T-helper 17 cell (primary cell): ENCODE measurements at regions not wholly inside any gene's neighbourhood (a gene's known extent, or its start where the extent isn't known, plus 50 kb on each side); places are given as distances from the start of the nearest gene placed in this dataset.
A peak's percentile ranks its signal among the peaks of the same experiment; 100 is the strongest.
"Not testable (repeated sequence)": the region's sequence is repeated elsewhere in the genome, so short reads cannot be mapped to it uniquely, and the experiment has no call there.

Experiments
- ATAC-seq: fragments of 150-1000 bp; cut with Tn5 transposase; 2 replicates; pipeline ENCODE4 v1.10.0; 2021; ENCODE audit warnings: mild to moderate bottlenecking, moderate library complexity
- DNase-seq, 3 donors: peaks; one replicate each; pipeline versions ENCODE4 v3.0.0 to v3.0.0-alpha.2; 2020 to 2021
- H3K9me3 ChIP-seq: one replicate; pipeline ENCODE4 v1.7.0; 2013; ENCODE audit warnings: low read length, mild to moderate bottlenecking; ENCODE audit not compliant: control insufficient read depth, poor library complexity, severe bottlenecking
- H3K27ac Mint-ChIP-seq: one replicate; pipeline ENCODE4 v1.8.0; 2022; ENCODE audit warnings: mild to moderate bottlenecking, moderate library complexity, mixed read lengths
- H3K27me3 Mint-ChIP-seq: one replicate; pipeline ENCODE4 v1.8.0; 2022; ENCODE audit warnings: mixed read lengths
- H3K36me3 Mint-ChIP-seq: one replicate; pipeline ENCODE4 v1.8.0; 2022; ENCODE audit warnings: low read depth, mixed read lengths
- H3K4me1 Mint-ChIP-seq: one replicate; pipeline ENCODE4 v1.8.0; 2022; ENCODE audit warnings: mild to moderate bottlenecking, mixed read lengths
- H3K4me3 Mint-ChIP-seq: one replicate; pipeline ENCODE4 v1.8.0; 2022; ENCODE audit warnings: mild to moderate bottlenecking, moderate library complexity, mixed read lengths

- no peaks in the 10 kb centered on the region for H3K27me3 Mint-ChIP-seq
- ATAC-seq (no peak), DNase-seq (no peak)
- no peaks in the 10 kb centered on the region for H3K36me3 Mint-ChIP-seq
- no peaks in the 10 kb centered on the region for H3K9me3 ChIP-seq
- no peak overlapping the region for H3K4me3 Mint-ChIP-seq
- H3K4me1 Mint-ChIP-seq, result peaks cover 3% of the 10 kb centered on the region
- no peak overlapping the region for H3K27ac Mint-ChIP-seq
Observed at GRCh38 chr1:67482733-67483482, 52.7 kb upstream of the SERBP1 start.

- H3K27me3 Mint-ChIP-seq, result no peaks in the 10 kb centered on the region
- H3K9me3 ChIP-seq, result no peaks in the 10 kb centered on the region
- H3K36me3 Mint-ChIP-seq, result no peaks in the 10 kb centered on the region
- H3K4me3 Mint-ChIP-seq, result no peak overlapping the region
- ATAC-seq, result no peak
- no peaks in the 10 kb centered on the region for H3K4me1 Mint-ChIP-seq
- H3K27ac Mint-ChIP-seq, result no peak overlapping the region
- no peak for DNase-seq
Observed at GRCh38 chr1:67484492-67484891, 54.3 kb upstream of the SERBP1 start.

- Mint-ChIP-seq H3K27me3 (no peaks in the 10 kb centered on the region), H3K4me1 (no peaks in the 10 kb centered on the region), H3K4me3 (no peak overlapping the region), H3K36me3 (no peaks in the 10 kb centered on the region), H3K27ac (no peak overlapping the region)
- ATAC-seq (no peak), DNase-seq (no peak)
- H3K9me3 ChIP-seq, result no peaks in the 10 kb centered on the region
Observed at GRCh38 chr1:67485046-67485811, 55.0 kb upstream of the SERBP1 start.

GRCh38 chr1:67489643-67490042, 59.4 kb upstream of the SERBP1 start:
- Mint-ChIP-seq H3K4me1 (no peaks in the 10 kb centered on the region), H3K27me3 (no peaks in the 10 kb centered on the region), H3K36me3 (no peaks in the 10 kb centered on the region), H3K4me3 (no peak overlapping the region), H3K27ac (no peak overlapping the region)
- no peak for DNase-seq
- no peaks in the 10 kb centered on the region for H3K9me3 ChIP-seq
- ATAC-seq, result no peak

- DNase-seq (no peak), ATAC-seq (no peak)
- H3K9me3 ChIP-seq, result no peaks in the 10 kb centered on the region
- H3K4me3 Mint-ChIP-seq, result no peak overlapping the region
- no peaks in the 10 kb centered on the region for H3K36me3 Mint-ChIP-seq
- H3K4me1 Mint-ChIP-seq, result no peaks in the 10 kb centered on the region
- no peaks in the 10 kb centered on the region for H3K27me3 Mint-ChIP-seq
- no peak overlapping the region for H3K27ac Mint-ChIP-seq
Observed at GRCh38 chr1:67491280-67491679, 61.1 kb upstream of the SERBP1 start.

GRCh38 chr1:67493148-67493547, 62.9 kb upstream of the SERBP1 start:
- no peaks in the 10 kb centered on the region for H3K36me3 Mint-ChIP-seq
- no peaks in the 10 kb centered on the region for H3K9me3 ChIP-seq
- no peaks in the 10 kb centered on the region for H3K27me3 Mint-ChIP-seq
- ATAC-seq, result no peak
- no peak for DNase-seq
- H3K4me1 Mint-ChIP-seq, result no peaks in the 10 kb centered on the region
- no peak overlapping the region for H3K27ac Mint-ChIP-seq
- H3K4me3 Mint-ChIP-seq, result no peak overlapping the region

GRCh38 chr1:67495327-67495726, 65.1 kb upstream of the SERBP1 start:
- no peaks in the 10 kb centered on the region for H3K27me3 Mint-ChIP-seq
- H3K36me3 Mint-ChIP-seq, result no peaks in the 10 kb centered on the region
- ATAC-seq, result no peak
- DNase-seq, result no peak
- no peak overlapping the region for H3K27ac Mint-ChIP-seq
- peaks cover 1% of the 10 kb centered on the region for H3K4me1 Mint-ChIP-seq
- H3K4me3 Mint-ChIP-seq, result no peak overlapping the region
- H3K9me3 ChIP-seq, result no peaks in the 10 kb centered on the region

GRCh38 chr1:67496329-67496728, 66.1 kb upstream of the SERBP1 start:
- ATAC-seq, result no peak
- Mint-ChIP-seq H3K4me3 (no peak overlapping the region), H3K36me3 (no peaks in the 10 kb centered on the region), H3K27me3 (no peaks in the 10 kb centered on the region), H3K4me1 (peaks cover 4% of the 10 kb centered on the region), H3K27ac (no peak overlapping the region)
- no peaks in the 10 kb centered on the region for H3K9me3 ChIP-seq
- DNase-seq, result no peak

GRCh38 chr1:67500413-67500959, 70.3 kb upstream of the SERBP1 start:
- Mint-ChIP-seq H3K27ac (no peak overlapping the region), H3K27me3 (no peaks in the 10 kb centered on the region), H3K4me1 (peaks cover 7% of the 10 kb centered on the region), H3K4me3 (peak overlapping the region; percentile 50), H3K36me3 (no peaks in the 10 kb centered on the region)
- H3K9me3 ChIP-seq, result no peaks in the 10 kb centered on the region
- DNase-seq (peak; percentile 67 to 83 (median 69)), ATAC-seq (peak; percentile 100)

- no peaks in the 10 kb centered on the region for H3K9me3 ChIP-seq
- Mint-ChIP-seq H3K36me3 (no peaks in the 10 kb centered on the region), H3K27ac (peak overlapping the region; percentile 39), H3K27me3 (no peaks in the 10 kb centered on the region), H3K4me3 (no peak overlapping the region), H3K4me1 (peaks cover 7% of the 10 kb centered on the region)
- ATAC-seq (no peak), DNase-seq (no peak)
Observed at GRCh38 chr1:67503974-67504373, 73.8 kb upstream of the SERBP1 start.

- ATAC-seq, H3K27me3 Mint-ChIP-seq, H3K36me3 Mint-ChIP-seq, H3K27ac Mint-ChIP-seq, H3K4me1 Mint-ChIP-seq, H3K9me3 ChIP-seq, H3K4me3 Mint-ChIP-seq, DNase-seq: not testable (repeated sequence)
Observed at GRCh38 chr1:67513392-67514294, 83.4 kb upstream of the SERBP1 start.

GRCh38 chr1:67514300-67514699, 84.1 kb upstream of the SERBP1 start:
- no peaks in the 10 kb centered on the region for H3K4me1 Mint-ChIP-seq
- H3K9me3 ChIP-seq, result no peaks in the 10 kb centered on the region
- H3K27me3 Mint-ChIP-seq, result peaks cover 7% of the 10 kb centered on the region
- H3K36me3 Mint-ChIP-seq, result peaks cover 2% of the 10 kb centered on the region
- DNase-seq (no peak), ATAC-seq (no peak)
- H3K27ac Mint-ChIP-seq, result no peak overlapping the region
- no peak overlapping the region for H3K4me3 Mint-ChIP-seq

GRCh38 chr1:67514786-67515185, 84.6 kb upstream of the SERBP1 start:
- no peak overlapping the region for H3K27ac Mint-ChIP-seq

More at GRCh38 chr1:67514786-67515185, 84.6 kb upstream of the SERBP1 start:
- Mint-ChIP-seq H3K36me3 (peaks cover 2% of the 10 kb centered on the region), H3K27me3 (peaks cover 7% of the 10 kb centered on the region), H3K4me3 (no peak overlapping the region), H3K4me1 (no peaks in the 10 kb centered on the region)
- DNase-seq, result no peak
- no peaks in the 10 kb centered on the region for H3K9me3 ChIP-seq
- no peak for ATAC-seq
